GM18909 (cell line): ENCODE measurements at regions not wholly inside any gene's neighbourhood (a gene's known extent, or its start where the extent isn't known, plus 50 kb on each side); places are given as distances from the start of the nearest gene placed in this dataset.
"Not testable (repeated sequence)": the region's sequence is repeated elsewhere in the genome, so short reads cannot be mapped to it uniquely, and the experiment has no call there.

Experiments
- ATAC-seq: cut with Tn5 transposase; IDR thresholded peaks from one replicate; pipeline ENCODE4 v1.9.1; 2021; ENCODE audit warnings: mild to moderate bottlenecking; ENCODE audit not compliant: unreplicated experiment, poor library complexity

GRCh38 chr9:129440435-129441186 lies 180.3 kb downstream of the C9orf50 start:
- ATAC-seq = no peak

DNA sequence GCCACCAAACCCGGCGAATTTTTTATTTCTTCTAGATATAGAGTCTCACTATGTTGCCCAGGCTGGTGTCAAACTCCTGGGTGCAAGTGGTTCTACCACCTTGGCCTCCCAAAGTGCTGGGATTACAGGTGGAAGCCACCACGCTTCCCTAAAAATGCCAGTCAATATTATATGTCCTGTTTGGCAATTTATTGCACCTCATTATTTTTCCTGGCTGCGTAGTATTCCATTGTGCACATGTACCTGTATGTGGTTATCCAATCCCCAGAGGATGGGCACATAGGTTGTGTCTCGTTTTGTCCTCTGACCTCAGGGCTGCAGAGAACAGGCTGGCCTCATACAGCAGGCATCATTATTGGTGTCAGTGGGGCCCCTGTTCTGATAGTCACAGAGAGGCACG lies 181.7 kb downstream of the C9orf50 start:
- ATAC-seq = no peak

GRCh38 chr9:129437626-129438323 lies 183.1 kb downstream of the C9orf50 start:
- no peak for ATAC-seq

DNA sequence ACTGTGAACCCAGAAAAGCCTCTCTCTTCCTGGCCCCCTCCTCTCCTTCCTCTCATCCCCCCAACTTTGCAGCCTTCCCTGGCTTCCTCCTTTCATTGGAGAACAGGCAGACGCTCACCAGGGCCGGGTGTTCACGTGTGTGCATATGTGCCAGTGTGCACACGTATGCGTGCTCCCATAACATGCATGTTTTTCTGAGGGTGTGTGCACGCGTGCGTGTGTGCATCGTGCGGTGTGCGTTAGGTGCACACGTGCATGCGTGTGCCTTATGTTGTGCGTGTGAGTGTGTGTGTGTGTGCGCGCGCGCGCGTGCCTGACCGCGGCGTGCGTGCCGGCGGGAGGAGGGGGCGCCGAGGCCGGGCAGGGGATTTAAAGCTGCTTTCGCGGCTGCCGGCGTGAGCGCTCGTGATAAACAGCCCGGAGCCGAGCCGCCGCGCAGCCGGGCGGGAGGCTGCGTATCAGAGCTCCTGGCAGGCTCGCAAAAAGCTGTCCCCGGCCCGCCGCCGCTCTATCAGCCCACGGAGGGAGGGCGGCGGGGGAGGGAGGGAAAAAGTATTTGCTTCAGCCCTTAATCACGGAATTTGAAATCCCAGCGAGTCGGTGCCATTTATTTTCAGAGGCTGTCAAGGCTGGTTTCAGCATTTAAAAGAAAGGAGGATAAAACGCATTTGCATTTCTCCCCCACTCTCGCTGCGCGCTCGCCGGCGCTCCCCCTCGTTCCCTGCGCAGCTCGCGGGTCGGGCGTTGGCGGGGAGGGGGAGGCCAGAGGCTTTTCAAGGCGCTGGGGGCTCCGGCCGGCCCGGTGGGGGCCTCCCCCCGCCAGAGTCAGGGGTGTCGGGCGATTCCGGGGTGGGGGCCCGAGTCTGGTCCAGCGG lies 183.9 kb downstream of the C9orf50 start:
- ATAC-seq = no peak

GRCh38 chr9:129435988-129436717 lies 184.7 kb downstream of the C9orf50 start:
- ATAC-seq = no peak

DNA sequence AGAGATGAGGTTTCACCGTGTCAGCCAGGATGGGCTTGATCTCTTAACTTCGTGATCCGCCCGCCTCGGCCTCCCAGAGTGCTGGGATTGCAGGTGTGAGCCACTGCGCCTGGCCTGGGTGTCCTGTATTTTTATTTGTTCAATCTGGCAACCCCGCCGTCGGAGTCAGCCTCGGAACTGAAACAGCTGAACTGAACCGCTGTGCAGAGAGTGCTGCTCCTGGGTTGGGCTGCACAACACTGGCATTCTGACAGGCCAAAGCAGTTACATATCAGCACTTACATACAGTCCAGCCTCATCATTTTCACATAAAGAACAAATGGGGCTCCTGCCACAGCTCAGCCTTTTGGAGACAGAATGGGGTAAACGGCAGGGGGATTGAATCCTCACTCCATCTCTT lies 185.6 kb downstream of the C9orf50 start:
- ATAC-seq = no peak

DNA sequence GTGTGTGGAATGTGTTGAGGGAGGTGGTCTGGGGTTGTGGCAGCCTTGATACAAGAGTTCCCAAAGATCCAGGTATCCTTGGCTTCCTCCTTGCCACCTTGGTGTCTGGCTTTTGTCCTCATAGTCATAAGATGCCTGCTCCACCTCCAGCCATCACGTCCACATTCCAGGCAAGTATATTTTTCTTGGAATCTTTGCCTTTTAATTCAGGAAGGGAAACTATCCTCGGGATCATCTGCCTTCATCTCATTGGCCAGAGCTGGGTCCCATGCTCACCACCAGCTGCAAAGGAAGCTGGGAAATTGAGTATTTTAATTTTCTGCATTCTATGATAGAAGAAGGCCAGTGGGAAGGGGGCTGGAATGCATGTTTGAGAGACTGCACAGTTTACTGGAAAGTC lies 186.7 kb downstream of the C9orf50 start:
- no peak for ATAC-seq

GRCh38 chr9:129432297-129433154 lies 188.4 kb downstream of the C9orf50 start:
- ATAC-seq = no peak

- ATAC-seq = no peak
These were observed 189.8 kb downstream of the C9orf50 start for GRCh38 chr9:129430940-129431643.

DNA sequence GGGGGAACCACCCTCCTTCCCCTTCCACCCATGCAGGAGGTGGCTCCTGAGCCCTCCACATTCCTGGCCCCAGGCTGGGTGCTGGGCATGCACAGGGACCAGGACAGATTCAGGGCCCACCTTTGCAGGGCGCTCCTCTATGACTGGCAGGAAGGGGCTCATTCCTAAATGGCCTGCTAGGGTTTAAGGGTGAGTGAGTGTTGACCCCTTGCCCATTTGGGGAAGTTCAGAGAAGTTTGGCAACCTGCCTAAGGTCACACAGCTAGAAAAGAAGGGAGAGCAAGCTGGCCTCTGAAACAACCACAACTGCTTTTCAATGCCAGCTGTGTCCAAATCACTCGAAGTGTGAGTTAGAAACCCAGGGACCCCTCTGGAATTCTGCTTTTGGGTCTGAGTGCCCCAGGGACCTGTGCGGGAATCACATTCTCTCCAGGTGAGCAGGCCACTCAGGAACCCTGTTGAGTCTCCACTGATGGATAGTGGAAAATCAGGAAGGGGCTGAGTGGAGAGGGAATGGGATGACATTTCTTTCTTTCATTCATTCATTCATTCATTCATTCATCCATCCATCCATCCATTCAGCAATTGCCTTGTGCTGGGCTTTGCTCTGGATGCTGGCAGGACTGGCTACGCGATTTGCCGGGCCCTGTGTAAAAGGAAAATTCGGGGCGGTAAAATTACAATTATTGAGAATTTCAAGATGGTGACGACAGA lies 191.9 kb downstream of the C9orf50 start:
- no peak for ATAC-seq

GRCh38 chr9:129427149-129427548 lies 193.8 kb downstream of the C9orf50 start:
- no peak for ATAC-seq

DNA sequence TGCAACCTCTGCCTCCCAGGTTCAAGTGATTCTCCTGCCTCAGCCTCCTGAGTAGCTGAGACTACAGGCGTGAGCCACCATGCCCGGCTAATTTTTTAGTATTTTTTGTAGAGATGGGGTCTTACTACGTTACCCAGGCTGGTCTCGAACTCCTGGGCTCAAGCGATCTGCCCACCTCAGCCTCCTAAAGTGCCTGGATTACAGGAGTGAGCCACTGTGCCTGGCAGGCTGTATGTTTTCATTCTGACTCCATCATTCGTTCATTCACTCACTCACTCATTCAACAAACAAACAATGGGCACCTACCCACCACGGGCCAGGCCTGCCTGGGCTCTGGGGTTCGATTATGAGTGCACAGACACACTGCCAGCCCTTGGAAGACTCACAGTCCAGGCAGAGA lies 197.1 kb downstream of the C9orf50 start:
- ATAC-seq = not testable (repeated sequence)

DNA sequence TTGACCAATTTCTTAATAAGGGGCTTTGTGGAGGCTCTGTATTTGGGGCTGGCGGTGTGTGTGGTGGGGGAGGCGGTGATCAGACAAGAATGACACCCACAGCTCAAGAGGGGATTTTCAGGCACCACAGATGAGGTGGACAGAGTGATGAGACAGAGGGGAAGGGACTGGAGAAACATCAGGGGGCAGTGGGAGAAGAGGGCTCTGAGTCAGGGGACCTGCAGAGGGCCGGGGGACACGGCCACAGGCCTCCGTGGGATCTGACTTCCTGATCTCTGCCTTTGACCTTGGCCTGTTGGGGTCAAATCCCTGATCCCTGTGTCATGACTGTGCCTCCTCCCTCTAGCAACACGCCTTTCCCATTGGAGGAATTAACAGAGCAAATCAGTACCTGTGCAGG lies 197.7 kb downstream of the C9orf50 start:
- no peak for ATAC-seq

DNA sequence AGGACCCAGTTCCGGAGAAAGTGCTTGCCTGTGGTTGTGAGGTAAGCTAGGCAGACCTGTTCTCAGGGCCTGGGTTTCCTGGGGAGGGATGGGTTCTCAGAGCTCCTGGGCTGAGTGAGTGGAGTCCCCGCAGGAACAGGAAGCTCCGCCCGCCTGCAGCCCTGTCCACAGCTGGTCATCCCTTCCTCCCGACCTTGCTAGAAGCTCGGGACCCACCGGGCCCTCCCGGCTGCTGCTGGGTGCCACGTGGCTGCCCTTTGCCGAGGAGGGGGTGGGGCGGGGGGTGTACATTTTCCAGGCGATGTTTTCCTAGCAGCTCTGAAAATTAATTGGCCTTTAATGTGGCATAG lies 198.1 kb downstream of the C9orf50 start:
- ATAC-seq = no peak

- ATAC-seq = no peak
These were observed 198.7 kb downstream of the C9orf50 start for GRCh38 chr9:129422032-129422842.

DNA sequence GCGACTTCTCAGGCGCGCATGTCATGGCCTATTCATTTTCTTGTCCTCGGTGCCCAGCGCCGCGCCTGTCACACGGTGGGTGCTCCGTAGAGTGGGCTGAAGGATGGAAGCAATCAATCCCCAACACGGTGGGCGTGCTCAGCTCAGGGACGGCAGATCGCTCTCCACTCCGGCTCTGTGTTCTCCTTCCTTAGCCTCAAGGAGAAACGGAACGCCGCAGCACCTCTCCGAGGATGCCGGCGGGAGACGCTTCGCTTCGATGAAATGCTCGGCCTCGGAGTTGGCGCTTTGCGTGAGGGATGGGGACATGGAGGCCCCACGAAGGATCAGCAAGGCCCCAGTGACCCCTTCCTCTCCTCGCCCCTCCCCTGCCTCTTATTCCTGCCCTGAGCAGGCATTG lies 199.5 kb downstream of the C9orf50 start:
- ATAC-seq = no peak

DNA sequence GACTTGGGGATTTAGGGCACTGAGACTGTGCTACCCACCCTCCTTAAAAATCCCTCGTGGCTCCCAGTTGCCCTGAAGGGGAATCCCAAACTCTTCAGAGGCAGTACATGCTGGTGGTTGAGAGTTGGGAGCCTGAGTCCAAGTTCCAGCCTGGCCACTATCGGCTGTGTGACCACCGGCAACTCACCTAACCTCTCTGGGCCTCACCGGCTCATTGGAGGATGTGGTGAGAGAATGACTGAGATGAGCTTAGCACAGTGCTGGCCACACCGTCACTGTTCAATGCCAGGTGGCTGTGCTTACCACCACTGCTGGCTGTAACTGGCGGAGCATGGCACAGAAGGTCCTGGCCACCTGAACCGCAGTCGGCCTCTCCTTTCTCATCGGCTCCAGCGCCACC lies 200.2 kb downstream of the C9orf50 start:
- no peak for ATAC-seq
